Stomach (tissue), 4 donors: ENCODE measurements at regions not wholly inside any gene's neighbourhood (a gene's known extent, or its start where the extent isn't known, plus 50 kb on each side); places are given as distances from the start of the nearest gene placed in this dataset.

ENCODE experiments used
- POLR2AphosphoS5 ChIP-seq, 3 donors: sonication (generic); formaldehyde crosslinking; IDR thresholded peaks; one replicate each; pipeline ENCODE4 v1.6.1; 2016; ENCODE audit warnings: antibody characterized with exemption in 3 of 3
- TF ChIP-seq, protein P1 (sequence below), 7 experiments: fragments of 450-650 bp in 4 of 7; fragments of 200-600 bp in 3 of 7; sonication (generic) in 3 of 7; IDR thresholded peaks; one replicate each; pipeline ENCODE4 v1.5.1; 2016 to 2019; ENCODE audit warnings: antibody characterized with exemption in 7 of 7, control low read depth in 2 of 7, mild to moderate bottlenecking in 1 of 7

DNA sequence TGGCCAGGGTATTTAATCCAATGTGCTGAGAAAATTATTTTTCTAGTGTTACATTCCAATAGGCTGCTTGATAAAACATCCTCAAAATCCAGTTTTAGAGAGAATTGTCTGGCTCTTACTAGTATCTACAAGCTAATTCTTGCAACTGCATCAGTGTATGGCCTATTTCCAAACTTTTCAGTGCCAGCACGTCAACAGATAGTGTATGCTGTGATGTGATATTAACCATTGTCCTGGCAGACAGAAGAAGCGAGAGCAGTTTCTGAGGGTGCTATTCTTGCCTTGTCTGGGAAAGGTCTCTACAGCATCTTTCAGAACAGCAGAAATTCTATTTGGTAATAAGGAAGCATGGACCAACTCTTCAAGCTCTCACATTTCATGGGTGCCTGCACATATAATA is 174.2 kb upstream of the CDH12 start:
- TF ChIP-seq, protein P1, sequence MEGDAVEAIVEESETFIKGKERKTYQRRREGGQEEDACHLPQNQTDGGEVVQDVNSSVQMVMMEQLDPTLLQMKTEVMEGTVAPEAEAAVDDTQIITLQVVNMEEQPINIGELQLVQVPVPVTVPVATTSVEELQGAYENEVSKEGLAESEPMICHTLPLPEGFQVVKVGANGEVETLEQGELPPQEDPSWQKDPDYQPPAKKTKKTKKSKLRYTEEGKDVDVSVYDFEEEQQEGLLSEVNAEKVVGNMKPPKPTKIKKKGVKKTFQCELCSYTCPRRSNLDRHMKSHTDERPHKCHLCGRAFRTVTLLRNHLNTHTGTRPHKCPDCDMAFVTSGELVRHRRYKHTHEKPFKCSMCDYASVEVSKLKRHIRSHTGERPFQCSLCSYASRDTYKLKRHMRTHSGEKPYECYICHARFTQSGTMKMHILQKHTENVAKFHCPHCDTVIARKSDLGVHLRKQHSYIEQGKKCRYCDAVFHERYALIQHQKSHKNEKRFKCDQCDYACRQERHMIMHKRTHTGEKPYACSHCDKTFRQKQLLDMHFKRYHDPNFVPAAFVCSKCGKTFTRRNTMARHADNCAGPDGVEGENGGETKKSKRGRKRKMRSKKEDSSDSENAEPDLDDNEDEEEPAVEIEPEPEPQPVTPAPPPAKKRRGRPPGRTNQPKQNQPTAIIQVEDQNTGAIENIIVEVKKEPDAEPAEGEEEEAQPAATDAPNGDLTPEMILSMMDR (IDR thresholded peaks at IDR 0.05), result no peak
- no peak for TF ChIP-seq POLR2AphosphoS5 (IDR thresholded peaks at IDR 0.05)
